NCI-H1092 (cell line): ENCODE measurements at regions not wholly inside any gene's neighbourhood (a gene's known extent, or its start where the extent isn't known, plus 50 kb on each side); places are given as distances from the start of the nearest gene placed in this dataset.

Experiments used
- DNase-seq: peaks from one replicate; lab custom pipeline; 2025; lab: John Stamatoyannopoulos, UW

- DNase-seq: peak; percentile 65
Measured at GRCh38 chr18:72692086-72692485, 147.9 kb upstream of the CBLN2 start.

DNA sequence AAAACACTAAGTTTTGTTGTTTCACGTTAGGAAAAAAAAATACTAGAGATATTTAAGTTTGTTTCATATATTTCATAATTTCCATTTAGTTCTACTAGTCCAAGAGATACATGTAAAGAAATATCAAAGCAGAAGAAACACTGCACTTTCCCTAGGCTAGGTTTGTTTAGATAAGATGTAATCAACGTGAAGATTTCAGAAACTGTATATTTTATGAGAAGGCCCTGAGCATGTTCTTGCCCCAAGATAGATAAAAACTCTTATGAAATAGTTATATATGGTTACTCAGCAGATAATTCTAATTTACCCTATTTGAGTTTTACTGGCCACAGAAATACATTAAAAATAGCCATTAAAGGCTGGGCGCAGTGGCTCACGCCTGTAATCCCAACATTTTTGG is 143.6 kb upstream of the CBLN2 start:
- no peak for DNase-seq

DNA sequence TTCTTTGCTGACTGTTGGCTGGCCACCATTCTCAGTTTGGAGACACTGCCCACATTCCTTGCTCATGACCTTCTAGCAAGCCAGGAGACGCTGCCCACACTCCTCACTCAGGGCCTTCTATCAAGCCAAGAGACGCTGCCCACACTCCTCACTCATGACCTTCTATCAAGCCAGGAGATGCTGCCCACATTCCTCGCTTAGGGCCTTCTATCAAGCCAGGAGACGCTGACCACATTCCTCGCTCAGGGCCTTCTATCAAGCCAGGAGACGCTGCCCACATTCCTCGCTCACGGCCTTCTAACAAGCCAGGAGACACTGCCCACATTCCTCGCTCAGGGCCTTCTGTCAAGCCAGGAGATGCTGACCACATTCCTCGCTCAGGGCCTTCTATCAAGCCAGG is 131.3 kb upstream of the CBLN2 start:
- no peak for DNase-seq

GRCh38 chr18:72674710-72675109 is 130.6 kb upstream of the CBLN2 start:
- no peak for DNase-seq

- DNase-seq: no peak
Measured at GRCh38 chr18:72673242-72673641, 129.1 kb upstream of the CBLN2 start.

DNA sequence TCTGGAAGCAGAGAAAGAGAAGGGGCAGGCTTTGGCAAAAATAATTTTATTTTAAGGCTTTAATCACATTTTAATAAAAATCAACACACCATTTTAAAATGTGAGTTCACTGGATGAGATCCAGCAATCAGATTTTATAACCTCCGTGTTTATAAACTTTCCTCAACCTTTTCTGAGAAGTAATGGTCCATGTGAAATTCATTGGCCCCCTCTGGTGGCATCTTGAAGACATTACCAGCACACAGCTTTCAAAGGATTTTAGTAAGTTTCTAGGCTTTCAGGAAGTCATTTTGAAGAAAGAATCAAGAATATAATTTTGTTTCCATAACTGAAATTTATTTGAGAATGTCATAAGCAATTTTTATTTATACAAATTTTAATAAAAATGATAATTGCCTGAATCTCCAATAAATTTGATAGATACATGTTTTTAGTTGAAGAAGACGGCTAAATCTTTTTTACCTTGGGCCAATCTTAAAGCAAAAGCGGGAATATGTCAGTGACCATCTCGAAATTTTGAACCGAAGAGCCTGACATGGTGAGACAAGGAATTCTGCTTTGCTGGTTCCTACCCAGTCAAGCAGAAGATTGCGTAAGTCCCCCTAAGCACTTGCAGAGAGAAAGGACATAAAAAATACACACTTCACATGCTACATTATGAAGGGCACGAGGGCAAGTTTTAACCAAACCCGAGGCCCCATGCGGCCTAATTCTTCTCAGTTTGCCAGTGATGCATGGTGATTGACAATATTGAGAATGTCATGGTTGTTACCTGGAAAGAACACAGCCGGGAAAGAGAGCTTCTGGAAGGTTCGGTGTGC is 128.4 kb upstream of the CBLN2 start:
- peak; percentile 4 for DNase-seq

DNA sequence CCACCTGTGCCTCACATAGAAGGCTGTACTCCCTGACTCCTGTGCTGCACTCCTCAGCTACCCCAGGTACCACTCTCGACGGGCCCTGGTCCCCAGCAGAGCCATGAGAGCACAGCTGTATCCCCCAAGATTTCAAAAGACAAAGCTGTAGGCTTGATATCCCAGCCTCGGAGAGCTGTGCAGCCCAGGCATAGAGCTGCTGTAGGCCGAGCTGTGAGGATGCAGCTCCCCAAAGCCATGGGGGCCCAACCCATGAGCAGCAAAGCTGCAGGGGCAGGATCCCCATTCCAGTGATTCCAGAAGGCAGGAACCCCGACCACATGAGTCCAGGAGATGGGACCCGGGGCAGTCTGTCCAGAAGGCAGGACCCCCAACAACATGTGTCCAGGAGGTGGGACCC is 123.8 kb upstream of the CBLN2 start:
- DNase-seq: no peak

DNA sequence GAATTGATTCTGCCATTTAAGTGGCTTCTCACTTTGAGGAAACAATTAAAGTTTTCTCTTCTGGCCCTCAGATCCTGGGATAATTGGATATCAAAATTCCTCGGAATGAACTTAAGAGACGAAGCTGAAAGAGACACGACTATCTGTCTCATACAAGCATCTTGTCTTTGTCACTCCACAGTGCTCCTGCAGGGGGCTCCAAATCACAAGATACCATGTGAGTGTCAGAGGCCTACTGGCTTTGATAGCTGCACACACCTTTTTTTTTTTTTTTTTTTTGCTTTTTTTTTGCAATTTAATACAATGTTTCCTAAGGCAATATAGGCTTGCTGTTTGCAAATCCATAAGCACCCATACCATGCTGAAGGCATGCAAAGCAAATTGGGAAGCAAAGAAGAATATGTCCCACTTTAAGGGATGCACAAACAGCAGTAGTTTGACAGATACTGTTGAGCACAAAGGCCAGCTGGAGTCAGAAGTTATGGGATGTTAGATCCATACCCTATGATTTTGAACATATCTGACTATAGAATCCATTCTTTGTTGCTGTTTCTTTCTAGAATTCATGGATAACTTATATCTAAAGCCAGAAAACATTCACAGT is 109.0 kb upstream of the CBLN2 start:
- peak; percentile 58 for DNase-seq

- DNase-seq: no peak
Measured at GRCh38 chr18:72651033-72651432, 106.9 kb upstream of the CBLN2 start.

DNA sequence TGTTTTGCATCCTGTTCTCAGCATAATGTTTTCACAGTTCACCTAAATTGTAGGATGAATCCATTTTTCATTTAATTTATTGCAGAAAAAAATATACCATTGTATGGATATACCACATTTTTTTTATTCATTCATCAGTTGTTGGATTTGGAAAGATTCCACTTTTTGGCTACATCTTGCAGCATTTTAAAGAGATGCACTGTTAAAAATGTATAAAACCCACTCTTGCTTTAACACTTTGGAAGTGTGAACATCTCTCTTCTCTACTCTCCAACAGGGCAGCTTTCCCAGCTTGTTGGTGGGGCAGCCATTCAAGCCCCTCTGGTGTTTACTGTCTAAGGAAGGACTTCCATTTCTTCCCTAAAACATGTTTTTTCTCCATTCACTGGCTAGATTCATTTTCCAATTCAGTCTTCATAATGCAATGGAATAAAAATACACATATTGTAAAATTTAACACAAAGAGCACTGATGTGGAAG is 104.4 kb upstream of the CBLN2 start:
- DNase-seq: no peak

- no peak for DNase-seq
Measured at GRCh38 chr18:72648079-72648478, 103.9 kb upstream of the CBLN2 start.

GRCh38 chr18:72640557-72640956 is 96.4 kb upstream of the CBLN2 start:
- no peak for DNase-seq

GRCh38 chr18:72638376-72638775 is 94.2 kb upstream of the CBLN2 start:
- DNase-seq: no peak

DNA sequence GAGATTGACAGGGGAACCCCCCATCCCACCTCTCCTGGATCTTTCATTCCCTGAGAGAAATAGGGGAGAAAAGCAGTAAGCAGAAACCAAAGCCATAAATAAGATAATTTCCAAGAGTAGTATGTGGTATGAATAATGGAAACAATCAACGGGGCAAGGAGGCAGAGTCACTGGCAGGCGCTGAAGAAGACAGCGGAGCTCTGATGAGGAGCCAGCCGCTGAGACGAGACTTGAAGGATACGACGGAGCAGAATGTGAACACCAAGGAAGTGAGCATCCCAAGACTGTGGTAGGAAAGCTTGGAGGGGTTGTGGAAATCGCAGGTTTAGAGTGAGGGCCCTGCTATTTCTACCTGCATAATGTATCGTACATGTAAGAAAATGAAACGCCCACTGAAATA is 93.6 kb upstream of the CBLN2 start:
- DNase-seq: no peak

DNA sequence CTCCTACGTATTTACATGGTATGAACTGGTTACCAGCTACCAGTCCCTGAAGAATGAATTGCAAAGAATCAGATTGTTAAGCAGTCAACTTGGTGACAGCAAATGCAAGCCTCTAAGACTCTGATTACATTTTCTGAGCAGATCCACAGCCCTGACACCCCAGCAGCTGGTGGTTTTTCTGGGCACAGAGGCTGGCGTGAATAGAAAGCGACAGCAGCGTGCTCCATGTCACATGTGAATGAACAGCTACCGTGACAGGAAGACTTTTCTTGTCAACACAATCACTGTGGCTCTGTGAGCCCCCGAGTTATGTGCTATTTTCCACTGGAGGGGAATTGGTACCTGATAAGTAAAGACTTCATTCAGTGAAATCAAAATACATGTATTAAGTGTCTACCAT is 93.2 kb upstream of the CBLN2 start:
- DNase-seq: no peak

DNA sequence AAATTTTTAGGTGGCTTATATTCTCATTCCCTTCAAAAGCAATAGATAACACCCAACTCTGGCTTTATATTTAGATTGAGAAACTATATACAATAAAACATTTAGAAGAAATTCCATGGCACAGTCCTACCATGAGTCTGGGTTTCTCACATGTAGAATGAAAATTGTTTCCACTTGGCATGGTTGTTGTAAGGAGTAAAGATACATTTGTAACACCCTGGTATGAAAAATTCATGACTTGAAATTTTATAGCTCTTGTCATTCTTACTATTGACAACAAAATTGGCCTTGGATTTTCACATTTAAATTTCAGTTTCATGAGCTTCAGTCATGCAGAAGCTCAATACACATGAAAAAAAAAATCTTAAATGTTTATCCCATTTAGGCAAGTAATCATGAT is 92.5 kb upstream of the CBLN2 start:
- no peak for DNase-seq

DNA sequence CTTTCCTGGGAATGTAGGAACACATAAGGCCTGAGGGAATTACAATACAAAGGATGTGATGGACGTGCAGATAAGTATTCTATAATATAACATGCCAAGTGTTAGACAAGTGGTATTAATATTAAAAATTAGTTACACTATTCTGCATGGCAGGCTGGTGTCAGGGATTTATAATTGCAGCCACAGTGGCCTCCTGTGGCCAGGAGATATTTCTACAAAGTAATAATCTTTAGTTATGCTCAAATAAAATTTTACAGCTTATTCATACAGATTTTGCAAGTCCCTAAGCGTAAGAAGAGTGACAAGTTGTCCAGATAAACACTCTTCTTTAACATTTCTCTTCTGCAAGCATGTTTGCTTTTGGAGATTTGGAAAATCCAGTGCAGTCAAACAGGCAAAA is 90.4 kb upstream of the CBLN2 start:
- no peak for DNase-seq

- no peak for DNase-seq
Measured at GRCh38 chr18:72630991-72631390, 86.8 kb upstream of the CBLN2 start.

DNA sequence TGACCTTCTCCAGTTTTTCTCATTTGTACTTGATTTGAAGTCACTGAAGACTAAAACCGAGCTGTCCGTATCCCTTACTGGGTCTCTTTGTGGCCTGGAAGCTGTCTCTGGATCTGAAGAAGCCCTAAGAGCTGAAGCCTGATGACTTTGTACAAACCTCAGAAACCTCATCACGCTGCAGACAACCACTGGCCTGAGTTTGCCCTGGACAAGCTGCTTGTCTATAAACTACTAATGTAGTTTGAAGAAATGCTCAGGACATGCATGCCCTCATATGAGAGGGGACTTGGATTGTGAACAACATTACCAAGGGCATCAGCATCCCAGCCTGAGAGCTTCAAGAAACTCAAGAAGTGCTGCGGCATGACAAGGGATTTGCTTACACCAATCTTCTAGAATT is 79.3 kb upstream of the CBLN2 start:
- no peak for DNase-seq

- DNase-seq: no peak
Measured at GRCh38 chr18:72613534-72613930, 69.4 kb upstream of the CBLN2 start.

DNA sequence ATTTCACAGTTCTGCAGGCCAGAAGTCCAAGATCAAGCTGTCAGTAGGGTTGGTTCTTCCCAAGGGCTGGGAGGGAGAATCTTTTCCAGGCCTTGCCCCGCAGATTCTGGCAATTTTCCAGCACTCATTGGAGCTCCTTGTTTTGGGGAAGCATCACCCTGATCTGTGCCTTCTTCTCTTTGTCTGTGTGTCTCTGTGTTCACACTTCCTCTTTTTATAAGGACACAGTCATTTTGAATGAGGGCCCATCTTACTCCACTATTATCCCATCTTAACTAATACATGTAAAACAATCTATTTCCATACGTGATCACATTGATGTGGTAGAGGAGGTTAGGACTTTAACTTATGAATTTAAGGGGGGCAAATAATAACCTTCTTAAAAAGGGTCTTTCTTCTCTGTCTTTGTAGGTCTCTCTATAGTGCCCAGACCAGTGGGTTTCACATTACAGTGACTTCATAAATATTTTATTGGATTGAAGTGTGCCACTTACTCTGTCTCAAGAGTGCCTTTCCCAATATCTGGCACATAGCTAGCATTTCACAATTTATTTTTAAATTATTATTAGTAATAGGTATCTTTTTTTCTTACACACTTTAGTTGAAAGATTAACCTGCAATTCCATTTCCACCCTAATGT is 68.9 kb upstream of the CBLN2 start:
- no peak for DNase-seq

- no peak for DNase-seq
Measured at GRCh38 chr18:72605376-72605775, 61.2 kb upstream of the CBLN2 start.

DNA sequence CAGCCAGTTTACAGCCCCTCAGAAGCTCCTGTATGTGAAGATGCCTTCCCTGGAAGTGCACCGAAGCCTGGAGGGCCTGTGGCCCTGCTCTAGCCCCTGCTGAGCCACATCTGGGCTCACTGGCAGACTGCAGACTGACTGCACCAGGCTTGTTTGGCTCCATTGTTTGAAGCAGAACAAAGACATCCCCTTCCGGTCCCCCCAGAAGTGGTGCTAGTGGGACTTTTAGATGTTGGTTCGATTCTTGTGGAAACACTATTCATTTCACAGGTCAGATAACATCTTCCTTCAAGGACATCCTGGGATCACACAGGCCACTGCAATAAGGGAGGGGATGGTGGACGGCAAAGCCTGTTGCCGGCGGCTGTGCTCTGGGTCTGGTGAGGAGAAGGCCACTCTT is 57.8 kb upstream of the CBLN2 start:
- DNase-seq: no peak
